NCI-H69 (cell line): ENCODE measurements at regions not wholly inside any gene's neighbourhood (a gene's known extent, or its start where the extent isn't known, plus 50 kb on each side); places are given as distances from the start of the nearest gene placed in this dataset.

ENCODE experiments used
- DNase-seq: peaks from one replicate; lab custom pipeline; 2025; lab: John Stamatoyannopoulos, UW

DNA sequence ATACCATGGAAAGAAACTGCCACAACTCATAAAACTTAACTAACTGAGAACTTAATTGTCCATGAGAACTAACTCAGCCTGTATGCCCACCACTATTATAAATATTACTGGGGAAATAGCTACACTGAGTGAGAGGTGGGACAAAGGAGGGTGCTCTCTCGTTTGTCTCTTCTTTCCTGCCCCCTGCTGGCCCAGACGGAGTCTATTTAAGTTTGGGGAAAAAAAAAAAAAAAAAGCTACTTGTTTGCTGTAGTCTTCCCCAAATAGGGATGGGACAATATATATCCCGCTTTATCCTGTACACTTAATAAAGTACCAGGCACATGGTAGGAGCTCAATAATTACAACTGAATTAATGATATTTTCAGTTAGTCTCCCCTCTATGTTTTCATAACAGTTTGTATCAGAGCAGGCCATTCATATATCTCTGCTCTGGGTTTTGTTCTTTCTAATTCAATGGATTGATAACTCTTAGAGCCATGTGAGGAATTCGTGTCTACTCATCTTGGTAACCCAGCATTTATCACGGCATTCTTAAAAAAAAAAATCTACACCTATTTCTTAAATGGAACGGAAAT, 647.6 kb upstream of the PKDCC start:
- peak; percentile 45 for DNase-seq

DNA sequence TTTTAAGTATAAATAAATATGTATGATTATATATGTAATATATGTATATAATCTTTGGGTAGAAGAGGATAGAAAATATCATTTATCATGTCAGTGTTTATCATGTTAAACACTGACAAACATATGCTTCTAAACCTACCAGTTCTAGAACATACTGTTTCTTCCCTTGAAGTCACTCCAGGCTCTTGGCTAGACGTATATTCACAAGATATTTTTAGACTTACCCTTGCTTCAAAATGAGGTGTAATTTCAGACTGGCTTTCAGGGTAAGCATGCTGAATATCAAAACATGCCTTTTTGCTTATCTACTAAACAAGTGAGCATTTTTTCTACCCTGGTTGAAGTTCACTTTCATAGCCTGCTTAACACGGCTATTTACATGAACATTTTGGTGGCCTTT, 642.4 kb upstream of the PKDCC start:
- DNase-seq = no peak

DNA sequence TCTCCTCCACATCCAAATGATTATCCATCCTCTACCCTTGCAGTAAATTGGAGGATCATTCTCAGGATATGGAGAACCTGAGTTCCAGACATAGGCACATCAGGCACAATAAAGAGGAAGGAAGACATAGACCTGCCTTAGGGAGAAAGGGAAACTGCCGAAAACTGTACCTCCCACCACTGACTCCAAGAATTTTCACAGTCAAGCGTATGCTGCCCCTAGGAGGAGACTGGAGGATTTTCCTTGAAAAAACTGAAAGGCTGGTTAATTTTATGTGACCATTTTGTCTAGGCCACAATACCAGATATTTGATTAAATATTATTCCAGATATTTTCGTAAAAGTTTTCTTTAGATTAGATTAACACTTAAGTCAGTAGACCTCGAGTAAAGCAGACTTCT, 638.5 kb upstream of the PKDCC start:
- peak; percentile 16 for DNase-seq

DNA sequence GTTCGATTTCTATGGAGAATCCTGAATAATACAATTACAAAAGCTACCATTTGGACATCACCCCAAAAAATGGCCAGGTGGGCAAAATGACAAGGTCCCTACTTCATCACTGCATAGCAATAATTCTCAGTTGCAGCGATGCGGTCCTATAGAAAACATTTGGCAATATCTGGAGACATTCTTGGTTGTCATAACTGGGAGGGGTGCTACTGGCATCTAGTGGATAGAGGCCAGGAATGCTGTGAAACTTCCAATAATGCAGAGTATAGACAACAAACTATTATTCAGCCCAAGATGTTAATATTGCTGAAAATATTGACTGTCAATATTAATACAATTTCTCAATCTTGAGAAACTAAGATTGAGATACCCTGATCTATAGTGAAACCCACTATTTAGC, 637.8 kb upstream of the PKDCC start:
- DNase-seq = peak; percentile 56

DNA sequence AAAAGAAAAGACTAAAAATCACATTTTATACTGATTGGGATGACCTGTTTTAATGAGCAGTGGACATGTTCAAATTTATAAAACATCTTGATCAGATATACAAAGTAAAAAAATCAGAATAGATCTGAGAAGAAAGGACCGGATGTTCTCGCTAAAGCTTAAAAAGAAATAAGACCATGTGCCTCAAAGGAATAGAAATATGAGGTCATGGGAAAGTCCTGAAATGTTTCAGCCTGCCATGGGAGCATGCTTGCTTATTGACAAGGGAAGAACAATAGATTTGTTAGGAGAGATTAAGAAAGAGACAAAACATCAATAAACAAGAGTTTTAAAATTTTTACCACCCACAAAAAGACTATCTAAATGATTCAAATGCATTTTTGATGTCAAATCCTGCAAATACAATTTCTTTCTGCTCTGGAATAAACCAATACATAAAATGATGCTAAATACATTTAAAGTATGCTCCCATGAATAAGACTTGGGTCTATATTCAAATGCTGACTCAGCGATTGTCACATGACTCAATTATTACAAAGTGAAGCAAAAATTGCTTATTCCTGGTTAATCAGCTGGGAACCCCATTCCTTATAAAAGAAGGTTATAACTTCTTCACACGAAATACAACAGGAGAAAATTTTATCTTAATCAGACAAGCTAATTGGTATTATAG, 633.9 kb upstream of the PKDCC start:
- DNase-seq = peak; percentile 32

DNA sequence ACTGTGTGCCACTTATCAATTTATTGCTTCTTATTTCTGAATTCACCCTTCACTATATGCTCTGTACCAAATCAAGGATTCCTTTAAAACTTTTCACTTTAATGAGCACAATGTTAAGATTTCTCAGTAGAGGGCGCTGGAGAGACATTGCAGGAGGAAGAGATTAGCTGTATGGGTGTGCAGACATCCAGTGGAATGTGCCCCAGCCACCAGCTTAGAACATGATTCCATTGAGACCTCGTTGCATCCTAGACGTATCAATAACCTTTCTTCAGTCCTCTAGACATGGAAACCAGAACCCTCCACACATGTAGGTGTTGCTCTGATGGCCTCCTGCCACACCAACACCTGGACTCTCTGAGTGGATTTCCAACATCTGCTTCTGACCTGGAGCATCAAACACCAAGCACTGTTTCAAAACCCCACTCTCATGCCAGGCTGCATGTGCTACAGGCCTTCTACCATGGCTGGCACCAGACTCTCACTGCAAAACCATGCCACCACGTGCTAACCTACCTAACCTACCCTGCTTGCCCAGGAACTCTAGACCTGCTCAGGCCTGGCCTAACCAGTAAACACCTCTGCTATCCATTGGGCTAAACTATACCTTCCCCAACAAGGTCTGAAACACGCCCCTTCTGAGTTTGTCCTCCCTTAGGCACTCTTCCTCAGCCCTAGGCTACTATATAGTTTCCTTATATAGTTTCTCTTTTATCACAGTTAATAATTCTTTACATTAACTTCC, 633.2 kb upstream of the PKDCC start:
- peak; percentile 74 for DNase-seq

DNA sequence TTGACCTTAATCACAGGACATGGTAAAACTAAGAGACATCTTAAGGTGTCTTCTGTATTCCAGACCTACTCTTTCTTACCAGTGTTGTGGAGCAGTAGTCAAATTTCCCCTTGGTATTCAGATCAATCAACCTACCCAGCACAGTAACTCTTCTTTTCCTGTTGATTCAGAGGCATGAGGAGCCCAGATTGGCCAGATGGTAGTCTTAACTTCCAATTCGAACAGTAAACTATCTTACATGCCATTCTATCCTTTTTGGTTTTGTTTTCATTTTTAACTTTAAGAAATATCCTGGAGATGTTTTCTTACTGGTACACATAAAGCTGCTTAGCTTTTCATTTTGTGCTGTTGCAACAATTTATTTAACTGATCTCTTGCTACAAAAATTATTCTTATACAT, 630.3 kb upstream of the PKDCC start:
- no peak for DNase-seq

DNA sequence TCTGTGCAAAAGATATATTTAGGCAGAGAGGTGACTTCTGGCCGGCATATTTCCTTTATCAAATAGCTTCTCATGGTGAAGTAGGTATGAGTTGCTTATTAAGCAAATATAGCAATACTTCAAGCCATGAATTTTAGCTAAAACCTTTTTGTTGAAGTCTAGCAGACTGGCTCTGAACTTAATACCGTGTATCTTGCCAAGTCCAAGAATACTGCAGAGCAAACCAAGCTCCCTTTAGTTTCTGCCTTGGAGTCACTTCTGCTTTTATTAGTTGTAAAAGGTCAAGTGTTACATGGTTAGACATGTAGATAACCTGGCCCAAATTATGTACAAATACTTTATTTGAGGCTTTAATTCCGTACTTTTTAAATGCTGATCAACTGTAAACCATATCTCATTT, 627.6 kb upstream of the PKDCC start:
- DNase-seq = no peak

DNA sequence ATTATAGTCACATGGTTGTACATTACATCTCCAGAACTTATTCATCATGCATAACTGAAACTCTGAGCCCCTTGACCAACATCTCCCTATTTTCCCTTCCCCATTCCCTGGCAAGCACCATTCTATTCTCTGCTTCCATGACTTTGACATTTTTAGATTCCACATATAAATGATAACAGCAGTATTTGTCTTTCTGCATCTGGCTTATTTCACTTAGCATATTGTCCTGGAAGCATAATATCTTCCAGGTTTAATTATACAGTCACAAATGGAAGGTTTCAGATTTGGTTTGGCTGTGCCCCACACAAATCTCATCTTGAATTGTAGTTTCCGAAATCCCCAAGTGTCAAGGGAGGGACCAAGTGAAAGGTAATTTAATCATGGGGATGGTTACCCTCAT, 626.9 kb upstream of the PKDCC start:
- no peak for DNase-seq

DNA sequence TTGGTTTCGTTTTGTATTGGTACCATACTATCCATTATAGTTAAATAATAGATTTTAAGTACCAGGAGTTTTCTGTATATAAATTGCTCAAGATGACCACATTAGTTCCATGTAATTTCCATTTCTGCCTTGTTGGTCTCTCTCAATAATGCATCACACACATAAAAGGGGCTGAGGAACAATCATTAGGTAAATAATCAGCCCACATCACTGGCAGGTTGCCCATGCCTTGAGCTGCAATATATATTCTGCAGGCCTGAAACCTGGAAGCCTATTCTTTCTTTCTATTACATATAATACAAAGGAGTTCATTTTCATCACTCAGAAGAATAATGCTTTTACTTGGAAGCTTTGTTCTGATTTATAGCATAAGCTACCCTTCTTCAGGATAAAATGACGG, 616.1 kb upstream of the PKDCC start:
- DNase-seq = peak; percentile 91

DNA sequence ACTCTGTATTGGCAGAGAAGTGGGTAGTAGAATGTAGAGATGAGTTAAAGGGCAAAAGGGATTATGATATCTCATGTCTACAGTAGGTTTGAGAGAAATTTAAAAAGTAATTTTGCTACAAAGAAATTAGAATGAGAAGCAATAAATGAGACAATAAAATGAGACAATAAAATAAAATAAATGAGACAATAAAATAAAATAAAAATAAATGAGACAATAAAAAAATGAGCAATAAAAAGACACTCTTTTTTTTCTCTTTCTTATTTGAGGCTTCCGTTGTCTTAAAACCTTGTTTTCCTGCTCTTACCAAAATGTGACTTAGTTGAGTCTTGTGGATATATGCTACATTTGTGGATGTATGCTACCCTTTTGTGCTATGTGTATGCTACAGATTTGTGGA, 615.4 kb upstream of the PKDCC start:
- no peak for DNase-seq

DNA sequence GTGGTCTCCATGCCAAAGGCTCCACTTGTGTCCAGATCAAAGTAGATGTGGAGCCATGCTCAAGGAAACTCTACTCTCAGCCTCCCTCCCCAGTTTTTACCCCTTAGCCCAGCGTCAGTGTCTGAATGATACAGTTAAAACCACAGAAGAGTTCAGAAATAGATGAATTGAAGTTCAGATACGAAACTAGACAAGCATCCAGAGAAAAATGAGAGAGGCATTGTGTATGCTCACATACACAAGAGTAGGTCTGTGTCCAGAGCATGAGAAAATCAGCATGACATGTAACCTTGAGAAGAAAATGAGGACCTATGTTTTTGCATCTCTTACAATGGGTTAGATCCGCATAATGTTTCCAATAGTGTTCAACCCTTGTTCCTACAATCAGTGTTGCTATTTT, 612.8 kb upstream of the PKDCC start:
- DNase-seq = no peak

DNA sequence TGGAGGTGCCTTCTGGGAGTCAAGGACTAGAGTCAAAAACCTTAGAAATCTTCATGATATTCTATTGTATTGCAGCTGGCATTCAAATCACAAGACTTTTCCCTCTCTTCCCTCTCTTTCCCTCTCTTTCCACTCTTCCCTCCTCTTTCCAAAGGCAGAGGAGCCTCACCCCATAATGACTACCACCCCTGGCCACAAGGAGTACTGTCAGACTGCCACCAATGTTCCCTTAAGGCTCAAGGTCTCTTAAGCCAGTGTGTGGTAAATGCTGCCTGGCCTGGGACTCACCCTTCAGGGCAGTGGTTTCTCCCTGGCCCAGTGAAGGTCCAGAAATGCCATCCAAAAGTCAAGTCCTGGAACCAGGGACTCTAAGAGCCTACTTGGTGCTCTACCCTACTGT, 605.9 kb upstream of the PKDCC start:
- DNase-seq = no peak

DNA sequence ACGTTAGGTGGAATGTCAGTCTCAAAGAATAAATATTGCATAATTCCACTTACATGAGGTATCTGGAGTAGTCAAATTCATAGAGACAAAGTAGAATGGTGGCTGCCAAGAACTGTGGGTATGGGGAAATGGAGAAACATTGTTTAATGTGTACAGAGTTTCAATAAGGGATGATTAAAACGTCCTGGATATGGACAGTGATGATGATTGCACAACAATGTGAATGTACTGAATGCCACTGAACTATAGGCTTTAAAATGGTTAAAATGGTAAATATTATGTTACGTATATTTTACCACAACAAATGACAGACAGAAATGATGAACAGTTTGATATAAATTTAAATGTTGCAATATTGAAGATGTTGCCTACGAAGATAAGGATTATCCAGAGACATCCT, 602.0 kb upstream of the PKDCC start:
- no peak for DNase-seq

DNA sequence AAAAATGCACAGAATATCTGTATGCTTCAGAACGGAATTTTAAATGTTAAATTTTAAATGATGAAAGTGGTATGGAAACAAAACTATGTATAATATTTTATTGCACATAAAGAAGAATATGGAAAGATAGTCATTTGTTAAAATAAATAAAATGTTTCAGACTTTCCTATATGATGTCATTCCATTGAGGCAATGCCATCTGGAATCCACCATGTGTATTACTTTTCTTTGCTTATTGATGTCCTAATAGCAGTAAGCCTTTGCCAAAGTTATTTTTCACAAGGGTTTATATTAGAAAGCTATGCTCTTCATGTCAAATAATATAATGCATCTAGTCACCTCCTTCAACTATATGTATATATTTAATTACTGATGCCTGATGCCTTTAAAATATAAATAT, 601.6 kb upstream of the PKDCC start:
- DNase-seq = no peak

DNA sequence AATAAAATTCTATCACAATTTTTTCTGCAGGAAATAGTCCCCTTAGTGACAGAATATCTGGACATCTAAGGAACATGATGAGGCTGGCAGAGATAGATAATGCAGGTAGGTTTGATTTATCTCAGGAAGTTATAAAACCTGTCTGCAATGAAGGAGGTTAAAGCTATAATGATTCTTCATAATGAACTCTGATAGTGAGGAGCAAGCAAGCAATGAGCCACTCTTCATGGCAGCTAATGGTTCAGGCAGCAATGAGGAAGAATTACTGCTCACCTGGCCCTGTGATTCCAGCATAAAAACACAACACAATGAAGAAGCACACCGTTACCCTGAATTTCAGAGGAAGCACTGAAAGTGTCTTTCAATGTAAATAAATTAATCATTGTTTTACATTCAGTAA, 599.6 kb upstream of the PKDCC start:
- DNase-seq = no peak

DNA sequence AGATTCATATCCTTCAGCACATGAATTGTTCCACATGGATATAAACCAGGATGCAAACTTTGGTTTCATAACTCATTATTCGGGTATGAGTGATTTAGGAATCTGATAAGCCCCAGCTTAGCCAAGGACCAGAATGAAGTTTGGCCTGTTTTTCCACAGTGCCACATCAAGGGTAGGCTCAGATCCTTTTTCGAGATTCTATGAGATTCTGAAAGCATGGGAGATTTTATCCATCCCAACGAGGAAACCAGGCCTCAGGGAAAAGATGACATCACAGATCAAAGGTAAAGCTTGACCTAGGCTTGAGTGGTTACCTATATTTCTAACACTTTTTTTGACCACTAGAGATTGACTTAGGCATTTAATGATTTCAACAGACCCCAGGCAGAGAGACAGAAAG, 590.8 kb upstream of the PKDCC start:
- DNase-seq = no peak

DNA sequence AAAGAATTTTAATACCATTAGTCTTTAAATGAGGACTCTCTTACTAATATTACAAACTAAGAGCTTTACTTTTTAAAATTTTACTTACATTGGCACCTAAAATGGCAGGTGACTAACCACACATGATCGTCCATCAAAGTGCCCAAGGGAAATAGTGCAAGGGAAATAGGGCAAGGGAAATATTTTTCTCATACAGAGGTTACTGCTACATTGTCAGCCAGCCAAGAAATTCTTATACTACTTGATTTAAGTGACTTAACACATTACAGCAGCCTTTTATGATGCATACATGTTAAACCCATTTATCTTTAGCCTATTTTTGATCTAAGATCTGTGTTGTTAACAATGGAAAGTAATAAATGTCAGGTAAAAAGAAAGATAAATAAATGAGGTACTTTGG, 587.2 kb upstream of the PKDCC start:
- no peak for DNase-seq

DNA sequence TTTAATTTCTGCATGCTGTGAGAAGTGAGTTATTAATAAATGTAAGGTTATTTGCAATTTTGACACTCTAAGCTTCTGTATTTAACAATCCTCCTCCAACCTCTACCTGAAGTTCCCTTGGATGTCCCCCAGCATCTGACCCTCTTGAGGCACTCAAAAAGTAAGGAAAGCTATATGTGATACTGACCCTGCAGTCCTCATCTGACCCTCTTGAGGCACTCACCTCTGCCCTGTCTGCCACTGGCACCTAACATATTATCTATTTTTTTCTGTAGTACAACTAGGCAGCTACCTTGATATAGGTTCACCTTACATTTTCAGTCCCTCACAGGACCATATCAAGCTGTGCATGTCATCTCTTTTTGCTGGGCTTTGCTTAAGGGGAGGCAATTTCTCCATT, 583.4 kb upstream of the PKDCC start:
- no peak for DNase-seq

DNA sequence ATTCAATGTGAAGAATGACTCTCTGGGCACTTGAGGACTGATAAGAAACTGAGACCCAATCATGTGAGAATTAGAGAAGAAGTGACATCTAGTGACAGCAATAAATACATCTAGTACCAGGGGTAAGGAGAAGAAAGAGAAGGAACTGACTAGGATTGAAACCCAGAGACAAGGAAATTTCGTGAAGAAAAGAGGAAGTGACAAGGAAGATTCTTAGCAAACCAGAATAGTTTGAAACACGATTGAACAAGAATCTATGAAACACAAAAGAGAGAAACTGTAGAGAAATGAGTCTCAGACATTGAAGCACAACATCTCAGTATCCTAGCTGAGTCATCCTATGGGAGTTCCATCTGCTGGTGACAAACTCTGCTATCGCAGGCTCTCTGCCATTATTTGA, 571.9 kb upstream of the PKDCC start:
- no peak for DNase-seq

DNA sequence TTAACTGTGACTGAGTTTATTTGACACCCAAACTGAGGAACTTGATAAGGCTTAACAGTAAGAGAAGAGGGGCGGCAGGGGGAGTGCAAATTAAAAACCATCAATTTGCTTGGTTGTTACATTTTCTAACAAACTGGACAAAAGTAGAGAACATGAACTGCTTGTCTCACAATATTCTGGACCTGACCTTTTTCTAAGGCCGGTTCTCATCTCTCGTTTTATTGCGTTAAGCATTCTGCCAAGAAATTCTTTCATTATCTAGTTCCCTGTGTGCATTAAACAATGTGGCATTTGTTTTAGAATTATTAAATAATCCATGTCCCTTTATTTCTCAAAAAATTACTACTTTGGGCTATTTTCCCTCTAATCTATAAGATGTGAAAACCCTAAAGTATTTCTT, 565.2 kb upstream of the PKDCC start:
- DNase-seq = no peak

DNA sequence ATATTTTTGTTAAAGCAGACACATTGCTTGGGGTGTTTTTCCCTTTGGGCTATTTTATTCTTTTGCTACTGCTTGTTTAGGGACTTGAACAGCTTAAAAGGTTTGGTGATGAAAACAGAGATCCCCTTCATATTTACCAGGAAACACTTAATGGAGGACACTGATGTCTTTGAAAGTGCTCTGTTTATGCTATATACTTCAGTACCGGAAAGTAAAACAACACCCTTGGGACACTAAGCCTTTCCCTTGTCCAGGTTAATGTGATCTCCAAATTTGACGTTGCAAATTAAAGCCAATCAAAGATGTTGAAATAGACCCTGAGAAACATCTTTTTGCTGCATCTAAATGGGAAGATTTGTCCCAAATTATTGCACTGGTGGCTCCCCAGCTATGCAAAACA, 564.6 kb upstream of the PKDCC start:
- no peak for DNase-seq

DNA sequence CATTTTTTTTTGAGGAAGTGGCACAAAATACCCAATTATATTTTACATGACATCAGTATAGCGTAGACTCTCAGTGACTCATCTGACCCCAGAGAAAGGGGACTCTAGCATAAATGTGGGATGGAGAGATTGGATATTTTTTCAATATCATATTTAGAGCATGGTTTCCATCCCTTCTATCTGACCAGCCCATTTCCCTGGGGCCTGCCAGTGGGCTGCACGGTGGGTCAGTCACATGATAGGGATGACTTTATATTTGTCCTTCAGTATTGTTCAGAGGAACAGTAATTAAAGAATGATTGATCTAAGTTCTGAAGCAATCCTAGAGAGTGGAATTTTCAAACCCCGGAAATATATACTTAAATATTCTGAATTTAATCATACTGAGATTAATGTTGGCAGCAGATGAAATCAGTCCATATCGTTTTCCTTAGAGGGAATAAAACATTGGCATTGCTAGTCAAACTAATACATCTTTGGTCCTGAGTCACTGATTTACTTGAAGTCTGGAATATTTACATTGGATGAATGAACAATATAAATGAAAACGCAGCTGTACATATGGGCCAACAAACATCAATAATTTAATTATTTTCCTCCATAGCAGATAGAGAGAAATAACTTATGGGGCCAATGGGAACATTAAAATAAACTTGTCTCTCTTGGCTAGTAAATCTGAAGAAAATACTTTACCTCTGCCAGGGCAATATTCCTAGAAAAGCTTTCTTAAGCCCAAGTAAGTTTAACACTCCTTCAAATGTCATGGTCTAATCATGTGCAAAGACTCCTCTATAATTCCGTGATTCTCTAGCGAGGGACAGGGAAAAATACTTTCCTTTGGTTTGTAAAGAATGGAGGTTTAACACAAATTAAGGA, 563.6 kb upstream of the PKDCC start:
- DNase-seq = no peak
